ENCODE measurements at regions not wholly inside any gene's neighbourhood (a gene's known extent, or its start where the extent isn't known, plus 50 kb on each side); places are given as distances from the start of the nearest gene placed in this dataset.

GRCh38 chr5:77881528-77881927 lies 105.4 kb upstream of the TBCA start:
- TF ChIP-seq CTCF (IDR thresholded peaks at IDR 0.05) (no peak), POLR2A (IDR thresholded peaks at IDR 0.05) (no peak)
- intact Hi-C loops (cut with DNase I; ENCODE audit: low total_unique reads): no loop called here
- H3K36me3 ChIP-seq (ENCODE audit: low read depth, missing control alignments): no peaks in the 10 kb centered on the region
- no peak for DNase-seq
- H3K27ac ChIP-seq: no peak overlapping the region
- no peaks in the 10 kb centered on the region for H3K9me3 ChIP-seq
- no peak overlapping the region for H3K4me3 ChIP-seq
- no peaks in the 10 kb centered on the region for H3K27me3 ChIP-seq
- no peaks in the 10 kb centered on the region for H3K4me1 ChIP-seq
- WGBS, 2 donors: 51 to 72% methylated on average over 7 of the region's 7 CpGs

GRCh38 chr5:77877516-77878355 lies 101.6 kb upstream of the TBCA start:
- H3K27ac ChIP-seq: no peak overlapping the region
- H3K4me1 ChIP-seq: no peaks in the 10 kb centered on the region
- DNase-seq: no peak
- 95 to 96% methylated on average over 11 of the region's 11 CpGs for WGBS, 2 donors
- H3K36me3 ChIP-seq (ENCODE audit: low read depth, missing control alignments): no peaks in the 10 kb centered on the region
- no peaks in the 10 kb centered on the region for H3K27me3 ChIP-seq
- no peaks in the 10 kb centered on the region for H3K9me3 ChIP-seq
- H3K4me3 ChIP-seq: no peak overlapping the region
- TF ChIP-seq CTCF (IDR thresholded peaks at IDR 0.05) (no peak), POLR2A (IDR thresholded peaks at IDR 0.05) (no peak)
- intact Hi-C loops (cut with DNase I; ENCODE audit: low total_unique reads): no loop called here

GRCh38 chr5:77876862-77877502 lies 100.8 kb upstream of the TBCA start:
- Histone ChIP-seq H3K27me3 (no peaks in the 10 kb centered on the region), H3K36me3 (ENCODE audit: low read depth, missing control alignments) (no peaks in the 10 kb centered on the region), H3K4me1 (no peaks in the 10 kb centered on the region), H3K27ac (no peak overlapping the region), H3K9me3 (no peaks in the 10 kb centered on the region), H3K4me3 (no peak overlapping the region)
- 86 to 87% methylated on average over 8 of the region's 8 CpGs for WGBS, 2 donors
- TF ChIP-seq CTCF (IDR thresholded peaks at IDR 0.05) (no peak), POLR2A (IDR thresholded peaks at IDR 0.05) (no peak)
- DNase-seq: no peak
- intact Hi-C loops (cut with DNase I; ENCODE audit: low total_unique reads): no loop called here

- no peaks in the 10 kb centered on the region for H3K4me1 ChIP-seq
- 100% methylated on average over 1 of the region's 1 CpG for WGBS, 2 donors
- H3K36me3 ChIP-seq (ENCODE audit: low read depth, missing control alignments): no peaks in the 10 kb centered on the region
- intact Hi-C loops (cut with DNase I; ENCODE audit: low total_unique reads): no loop called here
- TF ChIP-seq CTCF (IDR thresholded peaks at IDR 0.05) (no peak), POLR2A (IDR thresholded peaks at IDR 0.05) (no peak)
- H3K4me3 ChIP-seq: no peak overlapping the region
- no peak overlapping the region for H3K27ac ChIP-seq
- no peak for DNase-seq
- no peaks in the 10 kb centered on the region for H3K27me3 ChIP-seq
- no peaks in the 10 kb centered on the region for H3K9me3 ChIP-seq
Measured at GRCh38 chr5:77876316-77876715, 100.2 kb upstream of the TBCA start.

Measured in testis (tissue), 2 donors.